GM12878 (cell line): ENCODE measurements at regions not wholly inside any gene's neighbourhood (a gene's known extent, or its start where the extent isn't known, plus 50 kb on each side); places are given as distances from the start of the nearest gene placed in this dataset.

Source experiments
- BACH1 ChIP-seq: fragments of 450-650 bp; IDR thresholded peaks from 2 replicates; pipeline ENCODE4 v1.6.1; 2017; ENCODE audit warnings: mild to moderate bottlenecking, borderline replicate concordance
- BRCA1 ChIP-seq: IDR thresholded peaks from 2 replicates; pipeline ENCODE4 v1.6.1; 2011; ENCODE audit warnings: low read depth, low read length, improper control_type of control experiment
- CBX3 ChIP-seq: fragments of 200-600 bp; sonication (generic); IDR thresholded peaks from 2 replicates; pipeline ENCODE4 v1.6.1; 2016; ENCODE audit warnings: low read depth, borderline replicate concordance
- CBX5 ChIP-seq: sonication (generic); IDR thresholded peaks from 2 replicates; pipeline ENCODE4 v1.6.1; 2016; ENCODE audit warnings: low read depth, moderate library complexity, mild to moderate bottlenecking, inconsistent platforms
- IRF4 ChIP-seq: IDR thresholded peaks from 2 replicates; pipeline ENCODE4 v1.6.1; 2011; ENCODE audit warnings: low read depth, low read length
- MTA2 ChIP-seq: fragments of 450-650 bp; IDR thresholded peaks from 2 replicates; pipeline ENCODE4 v1.6.1; 2016; ENCODE audit warnings: low read depth, mild to moderate bottlenecking, moderate library complexity
- MTA3 ChIP-seq: IDR thresholded peaks from 2 replicates; pipeline ENCODE4 v1.6.1; 2012; ENCODE audit warnings: low read length, inconsistent platforms, borderline replicate concordance
- MXI1 ChIP-seq: fragments of 150-350 bp; IDR thresholded peaks from 2 replicates; pipeline ENCODE4 v1.6.1; 2011; ENCODE audit warnings: low read depth, mild to moderate bottlenecking, inconsistent platforms, low read length, improper control_type of control experiment
- NFXL1 ChIP-seq: fragments of 450-650 bp; IDR thresholded peaks from 2 replicates; pipeline ENCODE4 v1.6.1; 2017; ENCODE audit warnings: antibody characterized with exemption, mild to moderate bottlenecking, borderline replicate concordance
- PAX5 ChIP-seq: IDR thresholded peaks from 2 replicates; pipeline ENCODE4 v1.6.1; 2011; ENCODE audit warnings: low read depth, low read length, borderline replicate concordance
- POLR2A ChIP-seq: IDR thresholded peaks from 2 replicates; pipeline ENCODE4 v1.6.1; 2011; ENCODE audit warnings: low read depth, mild to moderate bottlenecking, low read length
- POLR2AphosphoS5 ChIP-seq: IDR thresholded peaks from 2 replicates; pipeline ENCODE4 v1.6.1; 2011; ENCODE audit warnings: mild to moderate bottlenecking, low read length, inconsistent platforms
- POU2F2 ChIP-seq: IDR thresholded peaks from 3 replicates; pipeline ENCODE4 v1.6.1; 2011; ENCODE audit warnings: low read depth, mild to moderate bottlenecking, low read length, borderline replicate concordance
- RAD51 ChIP-seq: fragments of 450-650 bp; IDR thresholded peaks from 2 replicates; pipeline ENCODE4 v1.6.1; 2016; ENCODE audit warnings: moderate library complexity, mild to moderate bottlenecking, inconsistent platforms
- RB1 ChIP-seq: fragments of 450-650 bp; formaldehyde crosslinking; IDR thresholded peaks from 2 replicates; pipeline ENCODE4 v1.6.1; 2017; ENCODE audit warnings: mild to moderate bottlenecking, borderline replicate concordance
- SIN3A ChIP-seq: IDR thresholded peaks from 2 replicates; pipeline ENCODE4 v1.6.1; 2012; ENCODE audit warnings: low read depth, low read length, improper control_type of control experiment
- YY1 ChIP-seq: IDR thresholded peaks from 2 replicates; pipeline ENCODE4 v1.6.1; 2011; ENCODE audit warnings: low read depth, mild to moderate bottlenecking, low read length
- TF ChIP-seq, protein P1 (sequence below): fragments of 450-650 bp; IDR thresholded peaks from 2 replicates; pipeline ENCODE4 v1.6.1; 2018; ENCODE audit warnings: borderline replicate concordance, mild to moderate bottlenecking; ENCODE audit not compliant: partially characterized antibody
- TF ChIP-seq, protein P2 (sequence below): fragments of 450-650 bp; formaldehyde crosslinking; IDR thresholded peaks from 2 replicates; pipeline ENCODE4 v1.4.0; 2022; ENCODE audit warnings: mild to moderate bottlenecking, moderate library complexity
- TF ChIP-seq, protein P3 (sequence below): fragments of 450-650 bp; IDR thresholded peaks from 2 replicates; pipeline ENCODE4 v1.6.1; 2014; ENCODE audit warnings: mild to moderate bottlenecking
- TF ChIP-seq, protein P4 (sequence below): fragments of 150-350 bp; IDR thresholded peaks from 2 replicates; pipeline ENCODE4 v1.6.1; 2016; ENCODE audit warnings: low read depth, low read length

DNA sequence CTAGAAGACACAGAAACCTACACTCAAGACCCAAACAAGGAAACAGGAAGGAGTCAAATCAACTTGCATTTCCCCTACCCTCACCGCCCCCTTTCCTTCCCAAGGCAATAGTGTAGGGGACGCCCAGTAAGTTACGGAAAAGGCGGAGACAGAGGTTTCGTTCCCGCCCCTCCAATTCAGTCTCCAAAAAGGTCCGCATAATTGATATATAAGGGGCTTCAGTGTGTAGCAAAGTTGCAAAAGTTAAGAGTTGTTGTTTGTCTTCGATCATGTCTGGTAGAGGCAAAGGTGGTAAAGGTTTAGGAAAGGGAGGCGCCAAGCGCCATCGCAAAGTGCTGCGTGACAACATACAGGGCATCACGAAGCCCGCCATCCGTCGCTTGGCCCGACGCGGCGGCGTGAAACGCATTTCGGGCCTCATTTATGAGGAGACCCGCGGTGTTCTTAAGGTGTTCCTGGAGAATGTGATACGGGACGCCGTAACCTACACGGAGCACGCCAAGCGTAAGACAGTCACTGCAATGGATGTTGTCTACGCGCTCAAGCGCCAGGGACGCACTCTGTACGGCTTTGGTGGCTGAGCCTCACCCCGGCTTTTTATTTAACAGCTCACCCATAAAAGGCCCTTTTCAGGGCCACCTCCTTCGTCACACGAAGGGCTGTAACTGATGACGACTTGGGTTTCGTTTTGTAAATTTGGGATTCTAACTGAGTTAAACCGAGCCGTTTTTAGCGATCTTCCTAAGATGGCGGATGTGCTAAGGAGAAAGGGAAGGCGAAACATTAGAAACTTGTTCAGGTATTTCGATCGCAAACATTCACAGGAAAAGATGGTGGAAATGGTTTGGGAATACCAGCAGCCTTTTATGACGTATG is 124.6 kb upstream of the BTN3A2 start (continued):
- TF ChIP-seq BRCA1 = no peak
- peak; percentile 96 for TF ChIP-seq POLR2A
- TF ChIP-seq YY1 = peak; percentile 84
- TF ChIP-seq MTA3 = peak; percentile 46; the same call in 1 of the 2 replicates
- TF ChIP-seq, protein P1, sequence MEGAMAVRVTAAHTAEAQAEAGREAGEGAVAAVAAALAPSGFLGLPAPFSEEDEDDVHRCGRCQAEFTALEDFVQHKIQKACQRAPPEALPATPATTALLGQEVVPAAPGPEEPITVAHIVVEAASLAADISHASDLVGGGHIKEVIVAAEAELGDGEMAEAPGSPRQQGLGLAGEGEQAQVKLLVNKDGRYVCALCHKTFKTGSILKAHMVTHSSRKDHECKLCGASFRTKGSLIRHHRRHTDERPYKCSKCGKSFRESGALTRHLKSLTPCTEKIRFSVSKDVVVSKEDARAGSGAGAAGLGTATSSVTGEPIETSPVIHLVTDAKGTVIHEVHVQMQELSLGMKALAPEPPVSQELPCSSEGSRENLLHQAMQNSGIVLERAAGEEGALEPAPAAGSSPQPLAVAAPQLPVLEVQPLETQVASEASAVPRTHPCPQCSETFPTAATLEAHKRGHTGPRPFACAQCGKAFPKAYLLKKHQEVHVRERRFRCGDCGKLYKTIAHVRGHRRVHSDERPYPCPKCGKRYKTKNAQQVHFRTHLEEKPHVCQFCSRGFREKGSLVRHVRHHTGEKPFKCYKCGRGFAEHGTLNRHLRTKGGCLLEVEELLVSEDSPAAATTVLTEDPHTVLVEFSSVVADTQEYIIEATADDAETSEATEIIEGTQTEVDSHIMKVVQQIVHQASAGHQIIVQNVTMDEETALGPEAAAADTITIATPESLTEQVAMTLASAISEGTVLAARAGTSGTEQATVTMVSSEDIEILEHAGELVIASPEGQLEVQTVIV = no peak
- TF ChIP-seq CBX5 = peak; percentile 76; the same call in 1 of the 2 replicates
- no peak for TF ChIP-seq MXI1
- TF ChIP-seq RAD51 = no peak
- TF ChIP-seq NFXL1 = 0 out of 2 replicates have a peak, but pooled peaks have one; percentile 55
- TF ChIP-seq RB1 = peak; percentile 50; the same call in 1 of the 2 replicates
- TF ChIP-seq SIN3A = peak; percentile 38; the same call in 1 of the 2 replicates
- TF ChIP-seq, protein P2, sequence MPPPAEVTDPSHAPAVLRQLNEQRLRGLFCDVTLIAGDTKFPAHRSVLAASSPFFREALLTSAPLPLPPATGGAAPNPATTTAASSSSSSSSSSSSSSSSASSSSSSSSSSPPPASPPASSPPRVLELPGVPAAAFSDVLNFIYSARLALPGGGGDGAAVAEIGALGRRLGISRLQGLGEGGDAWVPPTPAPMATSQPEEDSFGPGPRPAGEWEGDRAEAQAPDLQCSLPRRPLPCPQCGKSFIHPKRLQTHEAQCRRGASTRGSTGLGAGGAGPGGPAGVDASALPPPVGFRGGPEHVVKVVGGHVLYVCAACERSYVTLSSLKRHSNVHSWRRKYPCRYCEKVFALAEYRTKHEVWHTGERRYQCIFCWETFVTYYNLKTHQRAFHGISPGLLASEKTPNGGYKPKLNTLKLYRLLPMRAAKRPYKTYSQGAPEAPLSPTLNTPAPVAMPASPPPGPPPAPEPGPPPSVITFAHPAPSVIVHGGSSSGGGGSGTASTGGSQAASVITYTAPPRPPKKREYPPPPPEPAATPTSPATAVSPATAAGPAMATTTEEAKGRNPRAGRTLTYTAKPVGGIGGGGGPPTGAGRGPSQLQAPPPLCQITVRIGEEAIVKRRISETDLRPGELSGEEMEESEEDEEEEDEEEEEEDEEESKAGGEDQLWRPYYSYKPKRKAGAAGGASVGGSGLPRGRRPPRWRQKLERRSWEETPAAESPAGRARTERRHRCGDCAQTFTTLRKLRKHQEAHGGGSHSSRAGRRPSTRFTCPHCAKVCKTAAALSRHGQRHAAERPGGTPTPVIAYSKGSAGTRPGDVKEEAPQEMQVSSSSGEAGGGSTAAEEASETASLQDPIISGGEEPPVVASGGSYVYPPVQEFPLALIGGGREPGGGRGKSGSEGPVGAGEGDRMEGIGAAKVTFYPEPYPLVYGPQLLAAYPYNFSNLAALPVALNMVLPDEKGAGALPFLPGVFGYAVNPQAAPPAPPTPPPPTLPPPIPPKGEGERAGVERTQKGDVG (CRISPR knock-in tag) = peak; percentile 94
- TF ChIP-seq MTA2 = no peak
- TF ChIP-seq, protein P3, sequence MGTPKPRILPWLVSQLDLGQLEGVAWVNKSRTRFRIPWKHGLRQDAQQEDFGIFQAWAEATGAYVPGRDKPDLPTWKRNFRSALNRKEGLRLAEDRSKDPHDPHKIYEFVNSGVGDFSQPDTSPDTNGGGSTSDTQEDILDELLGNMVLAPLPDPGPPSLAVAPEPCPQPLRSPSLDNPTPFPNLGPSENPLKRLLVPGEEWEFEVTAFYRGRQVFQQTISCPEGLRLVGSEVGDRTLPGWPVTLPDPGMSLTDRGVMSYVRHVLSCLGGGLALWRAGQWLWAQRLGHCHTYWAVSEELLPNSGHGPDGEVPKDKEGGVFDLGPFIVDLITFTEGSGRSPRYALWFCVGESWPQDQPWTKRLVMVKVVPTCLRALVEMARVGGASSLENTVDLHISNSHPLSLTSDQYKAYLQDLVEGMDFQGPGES = no peak
- TF ChIP-seq POU2F2 = peak; percentile 90; the same call in 1 of the 3 replicates
- TF ChIP-seq, protein P4, sequence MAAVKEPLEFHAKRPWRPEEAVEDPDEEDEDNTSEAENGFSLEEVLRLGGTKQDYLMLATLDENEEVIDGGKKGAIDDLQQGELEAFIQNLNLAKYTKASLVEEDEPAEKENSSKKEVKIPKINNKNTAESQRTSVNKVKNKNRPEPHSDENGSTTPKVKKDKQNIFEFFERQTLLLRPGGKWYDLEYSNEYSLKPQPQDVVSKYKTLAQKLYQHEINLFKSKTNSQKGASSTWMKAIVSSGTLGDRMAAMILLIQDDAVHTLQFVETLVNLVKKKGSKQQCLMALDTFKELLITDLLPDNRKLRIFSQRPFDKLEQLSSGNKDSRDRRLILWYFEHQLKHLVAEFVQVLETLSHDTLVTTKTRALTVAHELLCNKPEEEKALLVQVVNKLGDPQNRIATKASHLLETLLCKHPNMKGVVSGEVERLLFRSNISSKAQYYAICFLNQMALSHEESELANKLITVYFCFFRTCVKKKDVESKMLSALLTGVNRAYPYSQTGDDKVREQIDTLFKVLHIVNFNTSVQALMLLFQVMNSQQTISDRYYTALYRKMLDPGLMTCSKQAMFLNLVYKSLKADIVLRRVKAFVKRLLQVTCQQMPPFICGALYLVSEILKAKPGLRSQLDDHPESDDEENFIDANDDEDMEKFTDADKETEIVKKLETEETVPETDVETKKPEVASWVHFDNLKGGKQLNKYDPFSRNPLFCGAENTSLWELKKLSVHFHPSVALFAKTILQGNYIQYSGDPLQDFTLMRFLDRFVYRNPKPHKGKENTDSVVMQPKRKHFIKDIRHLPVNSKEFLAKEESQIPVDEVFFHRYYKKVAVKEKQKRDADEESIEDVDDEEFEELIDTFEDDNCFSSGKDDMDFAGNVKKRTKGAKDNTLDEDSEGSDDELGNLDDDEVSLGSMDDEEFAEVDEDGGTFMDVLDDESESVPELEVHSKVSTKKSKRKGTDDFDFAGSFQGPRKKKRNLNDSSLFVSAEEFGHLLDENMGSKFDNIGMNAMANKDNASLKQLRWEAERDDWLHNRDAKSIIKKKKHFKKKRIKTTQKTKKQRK = no peak
- no peak for TF ChIP-seq CBX3
- TF ChIP-seq POLR2AphosphoS5 = peak; percentile 97
- peak; percentile 28; the same call in 1 of the 2 replicates for TF ChIP-seq PAX5
- 0 out of 2 replicates have a peak, but pooled peaks have one; percentile 11 for TF ChIP-seq IRF4
- TF ChIP-seq BACH1 = peak; percentile 77
